Head of caudate nucleus (tissue), 42 donors: ENCODE measurements at regions not wholly inside any gene's neighbourhood (a gene's known extent, or its start where the extent isn't known, plus 50 kb on each side); places are given as distances from the start of the nearest gene placed in this dataset.
"Not testable (repeated sequence)": the region's sequence is repeated elsewhere in the genome, so short reads cannot be mapped to it uniquely, and the experiment has no call there.

Experiments
- DNase-seq, 42 donors: peaks; one replicate each; pipeline versions ENCODE4 v3.0.0 to v3.0.0-alpha.2; 2020 to 2021; ENCODE audit warnings: mixed read lengths in 7 of 42
- intact Hi-C: fragments of 100-400 bp; cut with DNase I; formaldehyde crosslinking; loops from one replicate; pipeline ENCODE4 v1.15.0; 2022

DNA sequence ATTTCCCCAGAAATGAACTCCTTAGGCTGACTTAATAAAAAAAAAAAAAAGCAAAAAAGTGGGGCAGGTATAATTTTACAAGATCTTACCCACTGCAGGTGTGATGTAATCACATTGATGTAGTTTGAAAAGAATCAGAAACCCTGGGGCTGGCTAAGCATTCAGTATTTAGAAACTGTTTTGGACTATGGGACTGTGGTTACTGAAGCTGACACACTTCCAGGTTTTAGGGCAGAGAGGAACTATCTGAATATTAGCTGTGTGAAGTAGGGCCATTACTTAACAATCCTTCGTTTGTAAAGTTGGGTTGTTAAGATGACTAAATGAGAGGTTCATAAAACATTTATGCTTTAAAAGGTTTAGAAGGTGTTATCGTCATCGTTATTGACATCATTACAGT is 165.3 kb downstream of the FASLG start:
- intact Hi-C loops, result loop anchor here (10.0 kb wide), 1 partner anchor 381 kb away; the partner anchor contains the start of gene TNFSF4

DNA sequence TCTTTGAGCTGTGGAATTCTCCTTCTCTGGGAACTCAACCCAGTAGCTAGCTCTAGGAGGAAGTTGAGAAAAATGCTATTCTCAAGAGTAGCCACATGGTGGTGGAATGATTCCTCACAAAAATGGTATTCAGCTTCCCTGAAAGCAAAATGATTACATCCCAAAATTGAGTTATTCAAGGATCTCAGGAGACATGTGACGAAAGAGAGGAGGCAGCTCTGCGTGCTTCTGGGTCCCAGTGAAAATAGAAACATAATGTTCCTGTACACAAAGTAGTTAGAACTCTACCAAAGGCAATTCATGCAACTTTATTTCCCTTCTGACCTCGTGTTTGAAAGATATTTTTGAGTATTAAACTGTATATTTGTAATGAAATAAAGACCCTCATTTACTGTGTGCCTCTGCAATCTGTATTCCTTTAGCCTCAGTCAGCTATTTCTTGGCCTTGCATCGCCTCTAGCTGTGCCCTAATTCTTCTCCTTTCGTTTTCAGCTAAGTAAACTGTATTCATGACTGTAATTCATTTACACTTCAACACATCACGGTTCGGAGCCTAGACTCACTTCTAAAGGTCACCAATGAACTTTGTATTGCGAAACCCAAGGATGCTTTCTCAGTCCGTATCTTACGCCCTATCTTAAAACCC is 167.3 kb downstream of the FASLG start:
- intact Hi-C loops, result loop anchor here (10.0 kb wide), 1 partner anchor 379 kb away; the partner anchor contains the start of gene TNFSF4
- peak in 11 of 42 donors; percentile 4 to 42 (median 19) for DNase-seq

More for the DNA sequence above, 165.3 kb downstream of the FASLG start:
- DNase-seq, result no peak

DNA sequence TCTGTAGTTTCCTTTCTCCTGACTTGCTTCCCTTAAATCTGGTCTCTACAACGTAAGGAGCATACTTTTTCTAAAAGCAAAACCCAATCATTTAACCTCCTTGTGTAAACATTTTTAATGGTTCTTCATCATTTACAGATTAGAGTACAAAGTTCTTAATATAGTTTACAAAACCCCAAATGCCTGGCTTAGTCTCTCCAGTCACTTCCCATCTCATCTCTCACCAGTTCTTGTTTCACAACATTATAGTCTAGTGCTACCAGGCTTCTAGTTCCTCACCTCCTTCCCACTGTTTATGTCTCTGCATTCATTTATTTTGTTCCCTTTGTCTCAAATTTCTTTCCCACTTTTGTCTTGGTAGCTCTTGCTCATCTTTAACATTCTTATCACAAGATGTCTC is 168.4 kb downstream of the FASLG start:
- intact Hi-C loops, result loop anchor here (10.0 kb wide), 1 partner anchor 378 kb away; the partner anchor contains the start of gene TNFSF4
- no peak for DNase-seq

DNA sequence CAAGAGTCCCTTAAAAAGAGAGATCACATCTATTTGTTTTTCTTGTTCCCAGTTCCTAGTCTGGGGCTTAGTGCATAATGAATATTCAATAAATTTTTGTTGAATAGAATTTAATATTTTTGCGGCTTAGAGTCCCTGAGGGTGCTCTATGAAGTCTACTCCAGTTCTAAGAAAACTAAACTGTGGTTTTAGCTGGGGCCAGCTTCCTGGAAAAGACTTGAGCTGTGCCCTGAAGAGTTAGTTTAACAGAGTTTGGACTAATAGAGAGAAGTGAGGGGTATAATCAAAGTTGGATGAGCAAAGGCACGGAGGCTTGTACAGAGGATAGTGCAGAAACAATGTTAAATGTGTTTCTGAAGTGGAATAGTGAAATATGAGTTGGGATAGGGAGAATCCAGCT is 168.9 kb downstream of the FASLG start:
- DNase-seq, result no peak
- intact Hi-C loops, result loop anchor here (10.0 kb wide), 1 partner anchor 377 kb away; the partner anchor contains the start of gene TNFSF4

DNA sequence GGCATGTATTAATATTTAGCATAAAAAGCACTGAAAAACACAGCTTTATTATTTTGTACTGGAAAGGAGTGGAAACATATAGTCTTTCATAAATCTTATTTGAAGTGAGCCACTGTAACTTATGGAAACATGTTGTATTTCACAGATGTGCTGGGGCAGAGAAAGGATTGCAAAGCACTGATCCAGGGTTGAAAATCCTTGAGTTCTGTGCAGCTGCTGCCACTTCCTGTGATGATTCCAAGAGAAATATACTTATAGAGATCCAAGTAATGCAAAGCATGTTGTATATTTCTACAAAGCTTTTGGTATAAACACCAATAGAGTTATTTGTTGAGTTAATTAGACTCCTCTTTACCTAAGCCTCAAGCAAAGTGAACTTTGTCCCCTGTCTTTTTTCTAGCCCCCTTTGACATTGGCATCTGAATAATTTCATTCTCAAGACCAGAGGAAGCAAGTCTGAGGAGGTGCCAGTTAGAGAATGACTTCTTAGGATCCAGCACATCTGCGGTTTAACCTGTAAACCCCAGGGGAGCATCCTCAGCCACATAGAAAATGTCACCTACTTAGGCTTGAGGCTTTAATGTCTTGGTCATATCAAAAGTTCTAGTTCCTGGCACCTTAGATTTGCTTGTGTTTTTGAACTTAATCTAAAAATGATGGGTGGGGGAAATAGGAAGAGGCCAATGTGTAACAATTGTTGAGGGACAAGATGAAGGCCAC is 173.3 kb downstream of the FASLG start:
- no peak for DNase-seq
- intact Hi-C loops, result no loop called here

DNA sequence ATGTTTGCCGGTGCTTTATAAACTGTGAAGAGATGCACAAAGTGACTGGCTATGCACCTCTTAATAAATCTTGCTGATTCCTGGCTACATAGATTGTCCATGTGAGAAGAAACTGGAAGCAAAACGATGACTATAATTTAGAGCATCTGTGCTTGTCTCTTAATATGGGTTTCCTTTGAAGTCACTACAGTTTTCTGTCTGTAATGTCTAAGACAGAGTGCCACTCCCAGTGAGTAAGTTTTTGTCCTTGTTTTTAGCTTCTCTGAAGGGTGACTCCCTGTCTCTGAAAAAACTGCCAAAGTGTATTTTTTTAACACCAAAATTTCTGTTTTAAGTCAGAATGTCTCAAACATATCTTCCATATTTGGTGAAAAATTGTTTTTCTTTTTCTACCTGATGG is 175.1 kb downstream of the FASLG start:
- intact Hi-C loops, result no loop called here
- no peak for DNase-seq

DNA sequence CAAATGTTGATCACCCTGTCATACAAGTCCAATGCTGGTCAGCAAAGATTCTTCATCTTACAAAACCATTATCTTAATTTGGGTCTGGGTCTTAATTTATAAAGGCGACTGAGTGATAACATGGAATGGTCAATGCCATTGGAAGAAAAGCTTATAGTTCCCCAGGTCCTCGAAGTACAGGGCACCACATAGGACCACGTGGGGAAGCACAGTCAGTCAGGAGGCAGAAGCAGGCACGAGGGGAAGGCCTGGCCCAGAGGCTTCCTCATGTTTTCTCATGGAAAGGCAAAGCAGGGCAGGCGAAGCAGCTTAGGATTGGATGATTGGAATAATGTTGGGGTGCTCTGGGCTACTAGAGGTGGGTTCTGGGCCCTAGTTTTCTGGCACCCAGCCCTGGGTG is 175.7 kb downstream of the FASLG start:
- no peak for DNase-seq
- intact Hi-C loops, result no loop called here

DNA sequence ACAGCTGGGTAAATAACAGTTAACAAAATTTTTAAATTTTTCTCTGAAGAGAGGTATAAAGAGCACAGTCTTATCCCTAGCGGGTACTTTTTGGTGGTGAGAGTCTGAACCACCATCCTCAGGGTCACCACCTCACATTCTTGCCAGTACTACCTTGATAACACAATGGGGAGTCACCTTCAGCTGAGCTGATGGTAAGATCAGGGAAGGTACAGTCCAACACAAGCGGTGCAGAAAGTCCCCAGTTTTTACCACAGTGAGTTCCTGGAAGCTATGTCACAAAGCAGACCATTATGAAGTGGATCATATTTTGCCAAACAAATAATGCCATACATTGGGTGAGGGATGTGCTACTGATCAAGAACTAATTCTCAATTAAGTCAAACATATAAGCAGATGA is 176.9 kb downstream of the FASLG start:
- no peak for DNase-seq
- intact Hi-C loops, result no loop called here

DNA sequence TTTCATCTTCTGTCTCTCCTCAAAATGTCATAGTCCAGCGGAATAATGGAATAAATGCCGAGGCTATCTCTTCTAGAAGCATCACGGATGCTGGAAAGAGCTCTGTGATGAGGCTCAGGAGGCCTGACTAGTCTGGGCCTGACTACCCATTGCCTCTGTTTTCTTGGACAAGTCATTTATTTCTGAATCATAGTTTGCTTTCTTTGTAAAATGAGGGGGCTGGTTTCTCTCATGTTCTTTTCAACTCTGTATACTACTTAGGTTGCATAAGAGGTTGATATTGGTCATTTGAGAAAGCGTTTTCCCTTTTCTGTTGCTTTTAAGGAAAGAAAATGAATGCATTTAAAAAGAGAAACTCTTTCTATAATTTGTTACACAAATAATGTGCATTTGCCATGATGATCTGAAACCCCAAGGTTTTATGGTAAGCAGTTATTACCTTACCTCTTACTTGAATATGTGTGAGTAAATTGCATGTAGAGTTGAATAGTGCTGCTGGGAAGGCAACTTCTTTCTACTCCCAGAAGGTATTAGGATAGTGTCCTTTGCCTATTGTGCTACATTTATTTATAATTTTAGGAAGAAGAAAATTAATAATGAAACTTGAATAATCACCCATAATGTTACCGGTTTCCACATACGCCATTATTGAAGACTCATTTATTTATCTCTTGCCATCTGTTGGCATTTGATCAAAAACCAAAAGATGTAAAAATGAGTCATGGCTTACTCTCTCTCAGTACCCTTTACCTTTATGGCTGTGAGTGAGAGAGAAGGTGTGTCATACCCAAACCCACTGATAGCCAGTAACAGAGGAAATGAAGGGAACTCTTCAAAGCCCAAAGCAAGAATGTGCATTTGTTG is 179.1 kb downstream of the FASLG start:
- no peak for DNase-seq
- intact Hi-C loops, result no loop called here

DNA sequence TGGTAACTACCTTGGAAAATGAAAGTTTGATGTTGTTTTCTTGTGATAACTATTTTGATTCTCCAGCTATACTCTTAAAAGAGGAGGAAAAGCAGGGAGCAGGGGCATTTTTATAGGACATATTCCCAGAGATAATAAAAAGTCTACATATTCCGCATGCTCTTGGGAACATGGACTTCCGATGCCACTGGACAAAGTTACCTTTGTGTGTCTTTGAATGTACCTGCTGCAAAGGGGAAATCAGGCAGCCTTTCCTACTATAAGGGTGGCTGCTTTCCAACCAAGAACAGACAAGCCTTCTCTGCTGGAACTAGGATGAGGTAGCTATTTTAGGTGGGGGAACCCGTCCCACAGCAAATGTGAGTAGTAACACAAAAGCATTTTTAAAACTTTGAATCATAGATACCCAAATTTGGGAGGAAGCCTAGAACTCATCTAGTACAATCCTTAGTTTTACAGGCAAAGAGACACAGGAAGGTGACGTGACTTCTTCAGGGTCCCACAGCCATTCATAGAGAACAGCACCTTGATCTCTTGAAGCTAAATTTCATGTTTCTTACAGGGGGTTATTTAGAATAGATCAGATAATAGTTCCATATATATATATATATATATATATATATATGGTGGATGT is 179.9 kb downstream of the FASLG start:
- DNase-seq, result no peak
- intact Hi-C loops, result no loop called here

DNA sequence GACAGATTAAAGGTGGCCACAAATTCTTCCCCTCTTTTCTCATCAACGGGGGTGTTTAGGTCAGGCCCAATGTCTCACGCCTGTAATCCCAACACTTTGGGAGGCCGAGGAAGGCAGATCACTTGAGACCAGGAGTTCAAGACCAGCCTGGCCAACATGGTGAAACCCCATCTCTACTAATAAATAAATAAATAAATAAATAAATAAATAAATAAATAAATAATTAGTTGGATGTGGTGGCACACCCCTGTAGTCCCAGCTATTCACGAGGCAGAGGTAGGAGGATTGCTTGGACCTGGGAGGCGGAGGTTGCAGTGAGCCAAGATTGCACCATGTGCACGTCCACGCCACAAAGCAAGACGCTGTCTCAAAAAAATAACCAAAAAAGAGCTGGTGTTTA is 180.7 kb downstream of the FASLG start:
- intact Hi-C loops, DNase-seq: not testable (repeated sequence)

DNA sequence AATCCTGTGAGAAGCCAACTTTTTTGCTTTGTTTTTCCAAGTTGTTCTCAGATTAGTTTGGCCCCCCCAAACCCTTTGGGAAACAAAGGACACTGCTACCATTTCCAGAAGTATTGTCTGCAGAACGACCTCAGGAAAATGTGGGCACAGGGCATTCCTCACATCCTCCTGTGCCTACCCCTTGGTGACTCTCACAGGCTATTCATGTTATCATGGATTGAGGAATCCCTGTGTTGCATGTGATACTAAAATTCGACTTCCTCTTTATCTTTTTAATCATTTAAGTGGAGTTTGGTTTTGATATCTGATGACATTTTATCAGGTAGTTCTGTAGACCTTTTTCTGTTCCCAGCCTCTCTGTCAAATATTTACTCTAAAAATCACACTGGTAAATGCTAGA is 184.5 kb downstream of the FASLG start:
- intact Hi-C loops, result no loop called here
- no peak for DNase-seq

DNA sequence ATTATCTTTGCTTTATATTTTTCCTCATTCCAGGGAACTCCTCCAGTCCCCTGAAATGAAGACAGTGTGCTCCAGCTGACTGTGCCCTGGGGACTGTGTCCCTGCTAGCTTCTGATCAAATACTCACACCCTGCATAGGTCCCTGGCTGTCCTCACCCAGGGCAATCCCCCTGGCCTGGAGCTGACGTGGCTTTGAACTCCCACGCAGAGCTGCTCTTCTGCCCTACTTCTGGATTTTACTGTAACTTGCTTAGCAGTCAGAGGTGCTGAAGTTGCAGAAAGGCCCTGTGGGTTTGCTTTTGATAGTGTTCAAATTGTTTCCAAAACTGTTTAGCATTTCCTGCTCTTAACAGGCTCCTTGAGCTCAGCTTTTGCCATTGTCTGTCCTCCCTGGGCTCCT is 186.5 kb downstream of the FASLG start:
- intact Hi-C loops, result no loop called here
- no peak for DNase-seq

DNA sequence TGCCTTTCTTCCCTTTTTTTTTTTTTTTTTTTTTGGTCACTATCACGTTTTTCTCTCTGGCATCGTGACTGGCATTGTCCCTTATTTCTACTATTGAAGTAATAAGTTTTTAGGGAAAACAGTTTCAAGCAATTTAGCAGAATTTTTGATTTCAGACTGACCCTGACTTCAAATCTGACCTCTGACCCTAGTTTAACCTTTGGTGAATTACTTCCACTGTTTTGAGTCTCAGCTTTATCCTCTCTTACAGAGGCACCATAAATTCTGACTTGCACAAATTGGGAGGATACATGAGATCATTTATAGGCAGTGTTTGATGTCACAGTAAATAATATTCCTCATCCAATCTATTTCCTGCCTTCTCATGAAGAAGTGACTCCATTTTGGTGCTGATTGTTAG is 187.0 kb downstream of the FASLG start:
- intact Hi-C loops, result no loop called here
- DNase-seq, result no peak

DNA sequence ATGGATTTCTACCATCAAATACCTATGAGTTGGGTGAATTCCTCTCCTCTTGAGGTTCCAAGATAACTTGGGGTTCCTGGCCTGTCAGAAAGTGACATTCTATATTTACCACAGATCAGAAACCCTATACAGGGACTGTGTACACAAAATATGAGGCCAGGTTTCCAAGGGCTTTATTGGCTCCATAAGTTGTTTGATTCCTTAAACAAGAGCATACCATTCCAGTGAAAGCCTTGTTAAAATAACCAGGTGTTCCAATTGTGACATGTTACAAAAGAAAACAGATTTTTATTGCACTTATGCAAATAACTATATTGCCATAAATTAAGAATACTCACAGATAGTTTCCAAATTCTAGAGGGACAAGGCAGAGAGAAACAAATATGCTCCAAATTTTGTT is 188.9 kb downstream of the FASLG start:
- intact Hi-C loops, DNase-seq: not testable (repeated sequence)

DNA sequence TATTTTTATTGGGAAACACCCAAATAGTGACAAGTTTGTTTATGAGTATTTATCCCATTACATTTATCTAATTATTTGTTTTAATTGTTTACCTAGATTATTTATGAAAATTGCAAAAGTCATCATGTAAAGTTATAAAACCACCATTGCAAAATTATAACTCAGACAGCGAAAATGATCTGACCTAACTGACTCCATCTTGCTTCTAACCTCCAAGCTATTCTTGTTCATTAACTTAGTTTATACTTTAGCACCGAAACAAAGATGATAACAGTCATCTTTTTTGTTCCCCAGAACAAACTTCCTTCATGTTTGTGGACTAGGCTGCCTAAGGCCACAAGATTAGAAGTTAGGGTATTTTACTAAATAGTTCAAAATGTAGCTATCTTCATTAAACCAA is 190.8 kb downstream of the FASLG start:
- intact Hi-C loops, result no loop called here
- DNase-seq, result no peak

DNA sequence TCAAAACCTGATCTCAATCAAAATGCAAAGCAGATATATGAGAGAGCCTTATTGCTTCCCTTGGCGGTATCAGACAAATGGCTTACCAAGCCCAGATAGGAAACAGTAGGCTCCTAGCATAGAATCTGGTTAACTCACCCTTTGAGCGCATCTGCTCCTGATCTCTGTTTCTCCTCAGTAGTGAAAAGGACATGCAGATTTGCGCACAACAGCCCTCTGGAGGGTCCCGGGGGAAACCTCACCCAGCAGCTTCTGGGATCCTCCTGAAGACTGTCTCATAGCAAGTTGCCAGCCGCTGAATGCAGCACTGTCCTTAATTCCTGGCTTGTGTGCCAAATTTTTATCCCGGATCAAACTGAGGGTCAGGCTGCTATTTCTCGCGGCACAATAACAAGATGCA is 192.2 kb downstream of the FASLG start:
- DNase-seq, result no peak
- intact Hi-C loops, result no loop called here

DNA sequence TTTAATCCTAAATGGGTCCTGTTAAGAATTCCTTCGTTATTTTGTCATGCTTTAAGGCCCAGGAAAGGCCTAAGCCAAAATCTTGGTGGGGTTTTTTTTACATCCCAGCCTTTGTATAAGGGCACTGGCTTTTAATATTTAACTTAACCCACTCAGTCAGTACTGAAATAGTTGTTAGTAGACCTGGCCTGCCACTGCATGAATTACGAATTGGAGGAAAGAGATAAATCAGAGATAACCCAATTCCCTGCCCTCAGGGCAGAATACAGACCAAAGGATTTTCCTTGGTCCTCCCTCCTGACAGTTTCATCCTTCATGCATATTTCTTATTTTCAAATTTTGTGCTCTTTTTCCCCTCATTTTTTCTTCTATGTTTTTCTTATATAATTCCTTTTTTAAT is 193.0 kb downstream of the FASLG start:
- DNase-seq, result no peak
- intact Hi-C loops, result no loop called here

DNA sequence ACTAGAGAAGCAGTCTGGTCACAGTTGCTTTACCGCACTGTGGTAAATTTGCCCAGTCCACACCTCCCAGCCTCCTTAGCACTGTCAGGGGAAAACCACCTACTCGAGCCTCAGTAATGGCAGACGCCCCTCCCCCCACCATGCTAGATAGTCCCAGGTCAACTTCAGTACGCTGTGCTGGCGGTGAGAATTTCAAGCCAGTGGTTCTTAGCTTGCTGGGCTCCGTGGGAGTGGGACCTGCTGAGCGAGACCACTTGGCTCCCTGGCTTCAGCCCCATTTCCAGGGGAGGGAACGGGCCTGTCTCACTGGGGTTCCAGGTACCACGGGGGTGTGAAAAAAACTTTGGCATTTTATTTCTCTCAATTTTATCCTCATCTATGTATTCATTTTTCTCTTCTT is 194.8 kb downstream of the TNFSF18 start:
- DNase-seq, intact Hi-C loops: not testable (repeated sequence)
